Endodermal cell (in vitro differentiated cells): ENCODE measurements at regions not wholly inside any gene's neighbourhood (a gene's known extent, or its start where the extent isn't known, plus 50 kb on each side); places are given as distances from the start of the nearest gene placed in this dataset.

ENCODE experiments used
- DNase-seq: peaks from one replicate; pipeline ENCODE4 v3.0.0-alpha.2; 2017
- H3K27ac ChIP-seq: 2 replicates; pipeline ENCODE4 v1.5.1; 2013; ENCODE audit warnings: mild to moderate bottlenecking, low read depth, low read length, moderate library complexity
- H3K27me3 ChIP-seq: 2 replicates; pipeline ENCODE4 v1.6.1; 2013; ENCODE audit warnings: mild to moderate bottlenecking, low read length, moderate library complexity; ENCODE audit not compliant: insufficient read depth, control insufficient read depth, poor library complexity, severe bottlenecking
- H3K36me3 ChIP-seq: 2 replicates; pipeline ENCODE4 v1.7.0; 2013; ENCODE audit warnings: mild to moderate bottlenecking, low read length, moderate library complexity; ENCODE audit not compliant: control insufficient read depth, insufficient read depth
- H3K4me1 ChIP-seq: one replicate; pipeline ENCODE4 v1.7.0; 2013; ENCODE audit warnings: low read length; ENCODE audit not compliant: control insufficient read depth, insufficient read depth
- H3K4me3 ChIP-seq: 2 replicates; pipeline ENCODE4 v1.5.1; 2013; ENCODE audit warnings: mild to moderate bottlenecking, low read length, moderate library complexity
- H3K9ac ChIP-seq: 2 replicates; pipeline ENCODE4 v1.6.1; 2013; ENCODE audit warnings: mild to moderate bottlenecking, low read length, moderate library complexity; ENCODE audit not compliant: poor library complexity, severe bottlenecking; ENCODE audit errors: extremely low read depth
- H3K9me3 ChIP-seq: 2 replicates; pipeline ENCODE4 v1.6.1; 2013; ENCODE audit warnings: mild to moderate bottlenecking, low read length, moderate library complexity; ENCODE audit not compliant: control insufficient read depth
- H3K27ac Mint-ChIP-seq: 2 replicates; pipeline ENCODE4 v1.8.0; 2020; ENCODE audit warnings: mixed read lengths
- H3K27me3 Mint-ChIP-seq: 2 replicates; pipeline ENCODE4 v1.8.0; 2021; ENCODE audit warnings: mild to moderate bottlenecking, mixed read lengths; ENCODE audit not compliant: insufficient read depth
- H3K36me3 Mint-ChIP-seq: 2 replicates; pipeline ENCODE4 v1.8.0; 2020; ENCODE audit warnings: low read depth, mixed read lengths
- H3K4me1 Mint-ChIP-seq: 2 replicates; pipeline ENCODE4 v1.8.0; 2020; ENCODE audit warnings: mixed read lengths
- H3K4me3 Mint-ChIP-seq: 2 replicates; pipeline ENCODE4 v1.8.0; 2020; ENCODE audit warnings: mild to moderate bottlenecking, moderate library complexity, mixed read lengths
- H3K9me3 Mint-ChIP-seq: 2 replicates; pipeline ENCODE4 v1.8.0; 2020; ENCODE audit warnings: mild to moderate bottlenecking, mixed read lengths
- CTCF ChIP-seq: fragments of 200-600 bp; sonication (generic); conservative IDR thresholded peaks from 2 replicates; pipeline ENCODE4 v1.5.0; 2021; ENCODE audit warnings: antibody characterized with exemption, mild to moderate bottlenecking
- WGBS, 2 experiments: methylation state at CpG; one replicate each; pipeline versions ENCODE4 v1.1.5 to v1.1.7; 2013; ENCODE audit warnings: missing lambda C conversion rate in 2 of 2, mixed read lengths in 1 of 2; ENCODE audit not compliant: insufficient coverage in 1 of 2, insufficient read length in 1 of 2; 5-methylcytosine and 5-hydroxymethylcytosine counted together

- peaks cover 8% of the 10 kb centered on the region for H3K4me1 Mint-ChIP-seq
- H3K9me3 Mint-ChIP-seq: no peaks in the 10 kb centered on the region
- Histone ChIP-seq H3K27me3 (no peaks in the 10 kb centered on the region), H3K27ac (no peak overlapping the region), H3K9me3 (no peaks in the 10 kb centered on the region), H3K36me3 (no peaks in the 10 kb centered on the region), H3K9ac (no peak overlapping the region), H3K4me3 (no peak overlapping the region), H3K4me1 (no peaks in the 10 kb centered on the region)
- H3K4me3 Mint-ChIP-seq: no peak overlapping the region
- H3K27me3 Mint-ChIP-seq: peaks cover 3% of the 10 kb centered on the region
- TF ChIP-seq CTCF: no peak
- H3K27ac Mint-ChIP-seq: no peak overlapping the region
- 93 to 100% methylated on average over 2 of the region's 2 CpGs for WGBS, 2 experiments
- DNase-seq: no peak
- no peaks in the 10 kb centered on the region for H3K36me3 Mint-ChIP-seq
These were observed 231.0 kb downstream of the UQCRFS1 start for GRCh38 chr19:28981994-28982393.

- H3K36me3 Mint-ChIP-seq: no peaks in the 10 kb centered on the region
- 92 to 95% methylated on average over 11 of the region's 11 CpGs for WGBS, 2 experiments
- peak; percentile 43 for DNase-seq
- H3K4me3 Mint-ChIP-seq: no peak overlapping the region
- Histone ChIP-seq H3K36me3 (no peaks in the 10 kb centered on the region), H3K9ac (no peak overlapping the region), H3K4me1 (no peaks in the 10 kb centered on the region), H3K27me3 (no peaks in the 10 kb centered on the region), H3K9me3 (no peaks in the 10 kb centered on the region), H3K27ac (no peak overlapping the region), H3K4me3 (no peak overlapping the region)
- peaks cover 3% of the 10 kb centered on the region for H3K27me3 Mint-ChIP-seq
- H3K27ac Mint-ChIP-seq: no peak overlapping the region
- TF ChIP-seq CTCF: no peak
- peaks cover 8% of the 10 kb centered on the region for H3K4me1 Mint-ChIP-seq
- H3K9me3 Mint-ChIP-seq: no peaks in the 10 kb centered on the region
These were observed 231.4 kb downstream of the UQCRFS1 start for GRCh38 chr19:28981518-28981917.

- no peaks in the 10 kb centered on the region for H3K9me3 Mint-ChIP-seq
- DNase-seq: peak; percentile 85
- no peak overlapping the region for H3K4me3 Mint-ChIP-seq
- Histone ChIP-seq H3K27ac (no peak overlapping the region), H3K4me1 (no peaks in the 10 kb centered on the region), H3K9me3 (no peaks in the 10 kb centered on the region), H3K4me3 (no peak overlapping the region), H3K9ac (no peak overlapping the region), H3K36me3 (no peaks in the 10 kb centered on the region), H3K27me3 (no peaks in the 10 kb centered on the region)
- TF ChIP-seq CTCF: peak; percentile 84
- WGBS, 2 experiments: 73 to 88% methylated on average over 4 to 7 of the region's 7 CpGs
- H3K36me3 Mint-ChIP-seq: no peaks in the 10 kb centered on the region
- H3K4me1 Mint-ChIP-seq: peaks cover 8% of the 10 kb centered on the region
- H3K27ac Mint-ChIP-seq: no peak overlapping the region
- H3K27me3 Mint-ChIP-seq: no peaks in the 10 kb centered on the region
These were observed 232.6 kb downstream of the UQCRFS1 start for GRCh38 chr19:28980236-28980868.
